Sigmoid colon (tissue), 6 donors: ENCODE measurements at regions not wholly inside any gene's neighbourhood (a gene's known extent, or its start where the extent isn't known, plus 50 kb on each side); places are given as distances from the start of the nearest gene placed in this dataset.

Experiments used
- DNase-seq: peaks from one replicate; pipeline ENCODE4 v3.0.0-alpha.2; 2019
- H3K27ac ChIP-seq, 4 donors: fragments of 200-600 bp; sonication (generic); one replicate each; pipeline ENCODE4 v1.5.1; 2016 to 2019; ENCODE audit warnings: mild to moderate bottlenecking in 1 of 4
- H3K27me3 ChIP-seq, 3 donors: fragments of 200-600 bp; sonication (generic); one replicate each; pipeline ENCODE4 v1.5.1; 2019; ENCODE audit warnings: mild to moderate bottlenecking in 1 of 3
- H3K36me3 ChIP-seq, 4 donors: fragments of 200-600 bp; sonication (generic); one replicate each; pipeline ENCODE4 v1.5.1; 2016 to 2019
- H3K4me1 ChIP-seq, 4 donors: fragments of 200-600 bp; sonication (generic); one replicate each; pipeline ENCODE4 v1.5.1; 2017 to 2019
- H3K4me3 ChIP-seq, 4 donors: fragments of 200-600 bp; sonication (generic); one replicate each; pipeline ENCODE4 v1.5.1; 2017 to 2019; ENCODE audit warnings: mild to moderate bottlenecking in 2 of 4, moderate library complexity in 1 of 4
- H3K9me3 ChIP-seq, 4 donors: fragments of 200-600 bp in 3 of 4; sonication (generic) in 3 of 4; one replicate each; pipeline versions ENCODE4 v1.5.1 to v1.6.1; 2013 to 2019
- CTCF ChIP-seq, 4 experiments: fragments of 450-650 bp in 3 of 4; fragments of 200-600 bp in 1 of 4; IDR thresholded peaks; one replicate each; pipeline ENCODE4 v1.5.1; 2016 to 2019; ENCODE audit warnings: antibody characterized with exemption in 4 of 4, mild to moderate bottlenecking in 3 of 4, moderate library complexity in 2 of 4
- EP300 ChIP-seq, 4 donors: sonication (generic); formaldehyde crosslinking; IDR thresholded peaks; one replicate each; pipeline ENCODE4 v1.6.1; 2017; ENCODE audit warnings: antibody characterized with exemption in 4 of 4
- POLR2A ChIP-seq, 2 donors: fragments of 450-650 bp; IDR thresholded peaks; one replicate each; pipeline ENCODE4 v1.6.1; 2016; ENCODE audit warnings: antibody characterized with exemption in 2 of 2, mild to moderate bottlenecking in 2 of 2, moderate library complexity in 2 of 2
- POLR2AphosphoS5 ChIP-seq, 4 donors: sonication (generic); formaldehyde crosslinking; IDR thresholded peaks; one replicate each; pipeline ENCODE4 v1.6.1; 2017; ENCODE audit warnings: antibody characterized with exemption in 4 of 4
- WGBS, 2 donors: extraction: QIAGEN DNeasy Blood & Tissue Kit; methylation state at CpG; one replicate each; pipeline ENCODE4 v1.1.7; 2013; 5-methylcytosine and 5-hydroxymethylcytosine counted together
- intact Hi-C: fragments of 100-400 bp; cut with DNase I; formaldehyde crosslinking; loops from one replicate; pipeline ENCODE4 v1.15.1; 2023
- donor health status: healthy with polysubstance abuse.
- donor health status: healthy.

- Histone ChIP-seq H3K27me3 (no peaks in the 10 kb centered on the region), H3K4me3 (no peak overlapping the region), H3K4me1 (no peaks in the 10 kb centered on the region), H3K9me3 (peaks cover 0 to 9% (median 0%) of the 10 kb centered on the region in 4 donors), H3K27ac (no peak overlapping the region), H3K36me3 (no peaks in the 10 kb centered on the region)
- TF ChIP-seq POLR2A (IDR thresholded peaks at IDR 0.05) (no peak), EP300 (IDR thresholded peaks at IDR 0.05) (no peak), POLR2AphosphoS5 (IDR thresholded peaks at IDR 0.05) (no peak), CTCF (IDR thresholded peaks at IDR 0.05) (no peak)
- WGBS, 2 donors: 61 to 80% methylated on average over 3 of the region's 3 CpGs
- DNase-seq: no peak
- intact Hi-C loops: no loop called here
Measured at GRCh38 chr2:118431165-118431517, 342.9 kb downstream of the INSIG2 start.

- no peaks in the 10 kb centered on the region for H3K4me1 ChIP-seq
- H3K36me3 ChIP-seq: no peaks in the 10 kb centered on the region
- DNase-seq: no peak
- TF ChIP-seq POLR2A (IDR thresholded peaks at IDR 0.05): no peak
- WGBS, 2 donors: 21 to 55% methylated on average over 4 of the region's 4 CpGs
- H3K27ac ChIP-seq: no peak overlapping the region
- H3K27me3 ChIP-seq: no peaks in the 10 kb centered on the region
- no peak overlapping the region for H3K4me3 ChIP-seq
- peaks cover 0 to 9% (median 0%) of the 10 kb centered on the region in 4 donors for H3K9me3 ChIP-seq
- intact Hi-C loops: no loop called here
Measured at GRCh38 chr2:118430510-118431164, 342.4 kb downstream of the INSIG2 start.

- no peak overlapping the region for H3K27ac ChIP-seq
- H3K4me1 ChIP-seq: no peaks in the 10 kb centered on the region
- 83 to 91% methylated on average over 5 of the region's 5 CpGs for WGBS, 2 donors
- H3K9me3 ChIP-seq: peaks cover 0 to 9% (median 0%) of the 10 kb centered on the region in 4 donors
- H3K27me3 ChIP-seq: no peaks in the 10 kb centered on the region
- intact Hi-C loops: no loop called here
- no peak overlapping the region for H3K4me3 ChIP-seq
- TF ChIP-seq EP300 (IDR thresholded peaks at IDR 0.05) (no peak), POLR2A (IDR thresholded peaks at IDR 0.05) (no peak), CTCF (IDR thresholded peaks at IDR 0.05) (no peak), POLR2AphosphoS5 (IDR thresholded peaks at IDR 0.05) (no peak)
- no peak for DNase-seq
- no peaks in the 10 kb centered on the region for H3K36me3 ChIP-seq
Measured at GRCh38 chr2:118425191-118425590, 336.9 kb downstream of the INSIG2 start.

- Histone ChIP-seq H3K4me3 (no peak overlapping the region), H3K36me3 (no peaks in the 10 kb centered on the region), H3K4me1 (no peaks in the 10 kb centered on the region), H3K27ac (no peak overlapping the region), H3K9me3 (peaks cover 0 to 9% (median 0%) of the 10 kb centered on the region in 4 donors), H3K27me3 (peaks cover 0 to 3% (median 0%) of the 10 kb centered on the region in 3 donors)
- intact Hi-C loops: no loop called here
- no peak for DNase-seq
- 83 to 84% methylated on average over 4 of the region's 4 CpGs for WGBS, 2 donors
- TF ChIP-seq CTCF (IDR thresholded peaks at IDR 0.05): no peak
- TF ChIP-seq EP300 (IDR thresholded peaks at IDR 0.05): no peak
- TF ChIP-seq POLR2A (IDR thresholded peaks at IDR 0.05): no peak
- no peak for TF ChIP-seq POLR2AphosphoS5 (IDR thresholded peaks at IDR 0.05)
Measured at GRCh38 chr2:118423776-118424175, 335.5 kb downstream of the INSIG2 start.

GRCh38 chr2:118421648-118422047 lies 333.4 kb downstream of the INSIG2 start:
- no peak for DNase-seq
- H3K27me3 ChIP-seq: peaks cover 0 to 3% (median 0%) of the 10 kb centered on the region in 3 donors
- WGBS, 2 donors: 90 to 92% methylated on average over 3 of the region's 3 CpGs

More at GRCh38 chr2:118421648-118422047, 333.4 kb downstream of the INSIG2 start:
- Histone ChIP-seq H3K27ac (no peak overlapping the region), H3K36me3 (no peaks in the 10 kb centered on the region), H3K4me3 (no peak overlapping the region), H3K9me3 (no peaks in the 10 kb centered on the region), H3K4me1 (no peaks in the 10 kb centered on the region)
- intact Hi-C loops: no loop called here
- TF ChIP-seq CTCF (IDR thresholded peaks at IDR 0.05) (no peak), POLR2A (IDR thresholded peaks at IDR 0.05) (no peak), EP300 (IDR thresholded peaks at IDR 0.05) (no peak), POLR2AphosphoS5 (IDR thresholded peaks at IDR 0.05) (no peak)
